OCI-LY1 (cell line): ENCODE measurements at regions not wholly inside any gene's neighbourhood (a gene's known extent, or its start where the extent isn't known, plus 50 kb on each side); places are given as distances from the start of the nearest gene placed in this dataset.

Experiments used
- EZH2 ChIP-seq: fragments of 200-600 bp; sonication (generic), shearing (Covaris generic); IDR thresholded peaks from 2 replicates; pipeline ENCODE4 v1.8.0; 2017; ENCODE audit warnings: borderline replicate concordance, mixed run types, mild to moderate bottlenecking, antibody characterized with exemption, low read length, moderate library complexity, mixed read lengths
- TF ChIP-seq, protein P1 (sequence below): fragments of 200-600 bp; sonication (generic), shearing (Covaris generic); IDR thresholded peaks from 2 replicates; pipeline ENCODE4 v1.5.1; 2017; ENCODE audit warnings: mild to moderate bottlenecking, antibody characterized with exemption, low read length, moderate library complexity, mixed read lengths

DNA sequence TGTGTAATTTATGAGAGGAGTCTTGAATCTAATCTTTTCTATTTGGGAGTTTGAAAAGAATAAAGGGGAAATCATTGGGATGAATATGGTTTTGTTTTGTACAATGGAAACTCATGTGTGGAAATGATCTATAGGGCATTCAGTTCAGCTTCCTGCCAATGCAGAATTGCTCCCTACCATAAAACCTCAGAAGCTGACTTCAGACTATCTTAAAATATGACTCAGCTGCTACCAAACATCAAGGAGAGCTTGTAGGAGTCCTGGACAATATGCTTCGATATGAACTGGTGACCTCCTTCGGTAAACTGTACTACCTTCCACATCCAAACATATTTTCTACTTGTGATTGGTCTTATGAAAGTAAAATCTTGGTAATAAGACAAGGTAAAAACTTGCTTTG is 160.6 kb downstream of the CAPZA3 start:
- TF ChIP-seq, protein P1, sequence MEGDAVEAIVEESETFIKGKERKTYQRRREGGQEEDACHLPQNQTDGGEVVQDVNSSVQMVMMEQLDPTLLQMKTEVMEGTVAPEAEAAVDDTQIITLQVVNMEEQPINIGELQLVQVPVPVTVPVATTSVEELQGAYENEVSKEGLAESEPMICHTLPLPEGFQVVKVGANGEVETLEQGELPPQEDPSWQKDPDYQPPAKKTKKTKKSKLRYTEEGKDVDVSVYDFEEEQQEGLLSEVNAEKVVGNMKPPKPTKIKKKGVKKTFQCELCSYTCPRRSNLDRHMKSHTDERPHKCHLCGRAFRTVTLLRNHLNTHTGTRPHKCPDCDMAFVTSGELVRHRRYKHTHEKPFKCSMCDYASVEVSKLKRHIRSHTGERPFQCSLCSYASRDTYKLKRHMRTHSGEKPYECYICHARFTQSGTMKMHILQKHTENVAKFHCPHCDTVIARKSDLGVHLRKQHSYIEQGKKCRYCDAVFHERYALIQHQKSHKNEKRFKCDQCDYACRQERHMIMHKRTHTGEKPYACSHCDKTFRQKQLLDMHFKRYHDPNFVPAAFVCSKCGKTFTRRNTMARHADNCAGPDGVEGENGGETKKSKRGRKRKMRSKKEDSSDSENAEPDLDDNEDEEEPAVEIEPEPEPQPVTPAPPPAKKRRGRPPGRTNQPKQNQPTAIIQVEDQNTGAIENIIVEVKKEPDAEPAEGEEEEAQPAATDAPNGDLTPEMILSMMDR: no peak
- no peak for TF ChIP-seq EZH2
